Stimulated activated CD4-positive, alpha-beta T cell treated with anti-CD3 and anti-CD28 coated beads, Interleukin-1b, Interleukin-23, amount 100 ng/mL, for 48 hours (primary cell): ENCODE measurements at regions not wholly inside any gene's neighbourhood (a gene's known extent, or its start where the extent isn't known, plus 50 kb on each side); places are given as distances from the start of the nearest gene placed in this dataset.

Source experiments
- DNase-seq: peaks from one replicate; pipeline ENCODE4 v3.0.0-alpha.2; 2020

GRCh38 chr2:239864247-239865058 is 160.7 kb downstream of the NDUFA10 start:
- no peak for DNase-seq

GRCh38 chr2:239862613-239863012 is 162.5 kb downstream of the NDUFA10 start:
- DNase-seq, result no peak

GRCh38 chr2:239858179-239858578 is 167.0 kb downstream of the NDUFA10 start:
- DNase-seq, result no peak

GRCh38 chr2:239857591-239857990 is 167.6 kb downstream of the NDUFA10 start:
- DNase-seq, result no peak

- no peak for DNase-seq
Observed at GRCh38 chr2:239856620-239857285, 168.4 kb downstream of the NDUFA10 start.

GRCh38 chr2:239855863-239856587 is 169.1 kb downstream of the NDUFA10 start:
- DNase-seq, result no peak

- DNase-seq, result no peak
Observed at GRCh38 chr2:239854596-239854995, 170.5 kb downstream of the NDUFA10 start.

- no peak for DNase-seq
Observed at GRCh38 chr2:239853706-239854327, 171.3 kb downstream of the NDUFA10 start.

GRCh38 chr2:239853121-239853520 is 172.0 kb downstream of the NDUFA10 start:
- no peak for DNase-seq

GRCh38 chr2:239852272-239852671 is 172.9 kb downstream of the NDUFA10 start:
- DNase-seq, result no peak

- DNase-seq, result no peak
Observed at GRCh38 chr2:239846789-239847676, 178.1 kb downstream of the NDUFA10 start.

GRCh38 chr2:239845968-239846367 is 179.2 kb downstream of the NDUFA10 start:
- no peak for DNase-seq

- DNase-seq, result no peak
Observed at GRCh38 chr2:239839306-239839705, 185.8 kb downstream of the NDUFA10 start.

- no peak for DNase-seq
Observed at GRCh38 chr2:239836021-239836765, 188.9 kb downstream of the NDUFA10 start.

GRCh38 chr2:239835056-239835455 is 190.1 kb downstream of the NDUFA10 start:
- DNase-seq, result no peak

- DNase-seq, result no peak
Observed at GRCh38 chr2:239834143-239834542, 191.0 kb downstream of the NDUFA10 start.

- DNase-seq, result no peak
Observed at GRCh38 chr2:239833269-239834109, 191.7 kb downstream of the NDUFA10 start.

GRCh38 chr2:239832490-239833268 is 192.5 kb downstream of the NDUFA10 start:
- no peak for DNase-seq

GRCh38 chr2:239831861-239832489 is 193.2 kb downstream of the NDUFA10 start:
- no peak for DNase-seq
